ENCODE measurements at regions not wholly inside any gene's neighbourhood (a gene's known extent, or its start where the extent isn't known, plus 50 kb on each side); places are given as distances from the start of the nearest gene placed in this dataset.

GRCh38 chr9:109556061-109556460 is 58.0 kb upstream of the PTPN3 start:
- H3K79me2 ChIP-seq (ENCODE audit: control insufficient read depth, insufficient read depth, low read length), result no peaks in the 10 kb centered on the region
- ATAC-seq (no peak), DNase-seq (ENCODE audit: low read depth, low spot score) (no peak), FAIRE-seq (no peak)
- ChIA-PET CTCF (no interaction called here), POLR2A (no interaction called here), RAD21 (ENCODE audit: unreplicated experiment) (no interaction called here), SMC1A (ENCODE audit: uncharacterized antibody, unreplicated experiment) (no interaction called here)
- TF ChIP-seq RB1 (IDR thresholded peaks at IDR 0.05; ENCODE audit: borderline replicate concordance) (no peak), ATF7 (IDR thresholded peaks at IDR 0.05; ENCODE audit: low read depth) (no peak), ATF2 (IDR thresholded peaks at IDR 0.05; ENCODE audit: low read length) (no peak), MXI1 (IDR thresholded peaks at IDR 0.05; ENCODE audit: low read depth, low read length) (no peak), HDGF (IDR thresholded peaks at IDR 0.05) (no peak), KLF5 (IDR thresholded peaks at IDR 0.05; ENCODE audit: partially characterized antibody) (no peak), CHD2 (IDR thresholded peaks at IDR 0.05; ENCODE audit: borderline replicate concordance, low read depth, low read length) (no peak)
- intact Hi-C loops (cut with micrococcal nuclease; ENCODE audit: unreplicated experiment), result no loop called here
- no peak overlapping the region for H3K27ac ChIP-seq (ENCODE audit: control insufficient read depth, insufficient read depth)
- no peak overlapping the region for H3K4me2 ChIP-seq (ENCODE audit: control insufficient read depth, insufficient read depth)
- H3K36me3 ChIP-seq (ENCODE audit: control insufficient read depth in 2 of 2, insufficient read depth in 2 of 2, low read length in 1 of 2), result no peaks in the 10 kb centered on the region
- H3K4me1 ChIP-seq (ENCODE audit: control insufficient read depth, insufficient read depth, low read length), result no peaks in the 10 kb centered on the region
- in situ Hi-C loops (cut with MboI), result no loop called here
- no peak overlapping the region for H3K4me3 ChIP-seq
- H2AFZ ChIP-seq (ENCODE audit: control insufficient read depth, low read depth, low read length), result no peak overlapping the region
- H3K9me3 ChIP-seq (replicated peaks; ENCODE audit: control insufficient read depth, insufficient read depth, low read length), result no peaks in the 10 kb centered on the region
- H3K9ac ChIP-seq (ENCODE audit: control insufficient read depth, insufficient read depth, low read length), result no peak overlapping the region
- 50% methylated on average over 4 of the region's 4 CpGs for WGBS (ENCODE audit: insufficient coverage, insufficient replicate concordance, low lambda C conversion rate, missing lambda C conversion rate)
- peaks cover 0 to 7% of the 10 kb centered on the region in 2 experiments; a peak in 2 of 4 replicates for H3K27me3 ChIP-seq (replicated peaks in 1 of 2; ENCODE audit: control insufficient read depth in 2 of 2, insufficient read depth in 2 of 2, low read length in 1 of 2)
- no peaks in the 10 kb centered on the region for H4K20me1 ChIP-seq (ENCODE audit: control insufficient read depth, insufficient read depth)
- BruUV-seq (replicated peaks), result no TSS peak

- intact Hi-C loops (cut with micrococcal nuclease; ENCODE audit: unreplicated experiment), result no loop called here
- no peaks in the 10 kb centered on the region for H3K79me2 ChIP-seq (ENCODE audit: control insufficient read depth, insufficient read depth, low read length)
- POLR2A ChIA-PET, result no interaction called here
- H3K27ac ChIP-seq (ENCODE audit: control insufficient read depth, insufficient read depth), result no peak overlapping the region
- no peak overlapping the region for H3K9ac ChIP-seq (ENCODE audit: control insufficient read depth, insufficient read depth, low read length)
- SMC1A ChIA-PET (ENCODE audit: uncharacterized antibody, unreplicated experiment), result no interaction called here
- no peak for ATAC-seq
- RAD21 ChIA-PET (ENCODE audit: unreplicated experiment), result no interaction called here
- H3K4me2 ChIP-seq (ENCODE audit: control insufficient read depth, insufficient read depth), result no peak overlapping the region
- no TSS peak for BruUV-seq (replicated peaks)
- in situ Hi-C loops (cut with MboI), result no loop called here
- WGBS (ENCODE audit: insufficient coverage, insufficient replicate concordance, low lambda C conversion rate, missing lambda C conversion rate), result 0% methylated on average over 3 of the region's 3 CpGs
- H3K36me3 ChIP-seq (ENCODE audit: control insufficient read depth in 2 of 2, insufficient read depth in 2 of 2, low read length in 1 of 2), result no peaks in the 10 kb centered on the region
- no peak for FAIRE-seq
- H3K9me3 ChIP-seq (replicated peaks; ENCODE audit: control insufficient read depth, insufficient read depth, low read length), result no peaks in the 10 kb centered on the region
- H4K20me1 ChIP-seq (ENCODE audit: control insufficient read depth, insufficient read depth), result no peaks in the 10 kb centered on the region
- CTCF ChIA-PET, result no interaction called here
- H3K4me1 ChIP-seq (ENCODE audit: control insufficient read depth, insufficient read depth, low read length), result no peaks in the 10 kb centered on the region
- no peak overlapping the region for H2AFZ ChIP-seq (ENCODE audit: control insufficient read depth, low read depth, low read length)
- peaks cover 0 to 7% of the 10 kb centered on the region in 2 experiments; a peak in 2 of 4 replicates for H3K27me3 ChIP-seq (replicated peaks in 1 of 2; ENCODE audit: control insufficient read depth in 2 of 2, insufficient read depth in 2 of 2, low read length in 1 of 2)
- no peak overlapping the region for H3K4me3 ChIP-seq
- no peak for DNase-seq (ENCODE audit: low read depth, low spot score)
- TF ChIP-seq TAF1 (IDR thresholded peaks at IDR 0.05; ENCODE audit: borderline replicate concordance, low read depth, low read length), result no peak
- TF ChIP-seq RELA (IDR thresholded peaks at IDR 0.05; ENCODE audit: borderline replicate concordance, partially characterized antibody), result no peak
- TF ChIP-seq ETV6 (conservative IDR thresholded peaks at IDR 0.05 in 1 of 2, IDR thresholded peaks at IDR 0.05 in 1 of 2; ENCODE audit: borderline replicate concordance in 1 of 2, low read depth in 1 of 2), result no peak
- no peak for TF ChIP-seq NFXL1 (IDR thresholded peaks at IDR 0.05; ENCODE audit: borderline replicate concordance)
- TF ChIP-seq PKNOX1 (IDR thresholded peaks at IDR 0.05), result no peak
- TF ChIP-seq SKIL (IDR thresholded peaks at IDR 0.05; ENCODE audit: low read depth, poor library complexity, severe bottlenecking), result no peak
- TF ChIP-seq STAT3 (IDR thresholded peaks at IDR 0.05; ENCODE audit: low read depth, low read length), result no peak
- TF ChIP-seq SREBF2 (IDR thresholded peaks at IDR 0.05; ENCODE audit: low read length), result no peak
- no peak for TF ChIP-seq STAT1 (conservative IDR thresholded peaks at IDR 0.05)
Observed at GRCh38 chr9:109556786-109557185, 58.7 kb upstream of the PTPN3 start.
